IMR-90 (cell line): ENCODE measurements at regions not wholly inside any gene's neighbourhood (a gene's known extent, or its start where the extent isn't known, plus 50 kb on each side); places are given as distances from the start of the nearest gene placed in this dataset.

Experiments used
- ATAC-seq: fragments of 200-7000 bp; cut with Tn5 transposase; 2 replicates; pipeline ENCODE4 v1.9.1; 2020; ENCODE audit warnings: low read depth, mild to moderate bottlenecking, moderate library complexity
- BruUV-seq: library from RNA; stranded (reverse); fragments of 400-500 nt; replicated peaks from 2 replicates; lab custom pipeline; 2021; lab: Mats Ljungman, UMichigan
- CTCF ChIA-PET: fragments of 300-600 bp; formaldehyde crosslinking; extraction: SDS; loops from one replicate; lab custom pipeline; 2021; ENCODE audit warnings: antibody characterized with exemption; lab: Yijun Ruan, JAX
- POLR2A ChIA-PET: fragments of 300-600 bp; sonication (Branson Sonifier 250); formaldehyde crosslinking; loops from one replicate; lab custom pipeline; 2022; ENCODE audit warnings: antibody characterized with exemption; ENCODE audit not compliant: unreplicated experiment; lab: Charles Lee
- DNase-seq: peaks from one replicate; pipeline ENCODE4 v3.0.0; 2013
- H2AFZ ChIP-seq: replicated peaks from 2 replicates; pipeline ENCODE3; 2013; ENCODE audit warnings: low read length, mild to moderate bottlenecking; ENCODE audit not compliant: poor library complexity
- H2AK5ac ChIP-seq: 2 replicates; pipeline ENCODE4 v1.6.1; 2013; ENCODE audit warnings: low read depth, low read length, inconsistent platforms
- H2AK9ac ChIP-seq: replicated peaks from 2 replicates; pipeline ENCODE3; 2013; ENCODE audit warnings: mild to moderate bottlenecking, low read depth, low read length, moderate library complexity; ENCODE audit not compliant: poor library complexity
- H2BK120ac ChIP-seq: 2 replicates; pipeline ENCODE4 v1.6.1; 2013; ENCODE audit warnings: low read depth, low read length, inconsistent platforms
- H2BK15ac ChIP-seq: 3 replicates; pipeline ENCODE4 v1.6.1; 2013; ENCODE audit warnings: low read depth, low read length, inconsistent platforms
- H2BK20ac ChIP-seq: 2 replicates; pipeline ENCODE4 v1.6.1; 2013; ENCODE audit warnings: low read depth, mild to moderate bottlenecking, inconsistent platforms, low read length, moderate library complexity
- H2BK5ac ChIP-seq: 2 replicates; pipeline ENCODE4 v1.6.1; 2013; ENCODE audit warnings: mild to moderate bottlenecking, low read depth, low read length, inconsistent platforms; ENCODE audit not compliant: poor library complexity, severe bottlenecking
- H3K14ac ChIP-seq: replicated peaks from 2 replicates; pipeline ENCODE4 v1.6.1; 2013; ENCODE audit warnings: low read depth, low read length, inconsistent platforms
- H3K18ac ChIP-seq: 2 replicates; pipeline ENCODE4 v1.6.1; 2013; ENCODE audit warnings: low read depth, low read length, control low read depth
- H3K23ac ChIP-seq: 2 replicates; pipeline ENCODE4 v1.6.1; 2013; ENCODE audit warnings: low read depth, low read length, inconsistent platforms
- H3K27ac ChIP-seq: 2 replicates; pipeline ENCODE4 v1.5.1; 2013; ENCODE audit warnings: mild to moderate bottlenecking, control low read depth, low read length; ENCODE audit not compliant: insufficient read depth
- H3K27me3 ChIP-seq: 2 replicates; pipeline ENCODE4 v1.6.1; 2013; ENCODE audit warnings: low read length; ENCODE audit not compliant: control insufficient read depth, insufficient read depth
- H3K36me3 ChIP-seq: 2 replicates; pipeline ENCODE4 v1.6.1; 2013; ENCODE audit warnings: low read length, mixed read lengths; ENCODE audit not compliant: control insufficient read depth, insufficient read depth
- H3K4ac ChIP-seq: 2 replicates; pipeline ENCODE4 v1.6.1; 2013; ENCODE audit warnings: low read depth, low read length, inconsistent platforms
- H3K4me1 ChIP-seq: 2 replicates; pipeline ENCODE4 v1.6.1; 2013; ENCODE audit warnings: low read length, mixed read lengths; ENCODE audit not compliant: control insufficient read depth, insufficient read depth
- H3K4me2 ChIP-seq: 2 replicates; pipeline ENCODE4 v1.6.1; 2013; ENCODE audit warnings: low read depth, mild to moderate bottlenecking, control low read depth, low read length, moderate library complexity
- H3K4me3 ChIP-seq: 2 replicates; pipeline ENCODE4 v1.5.1; 2013; ENCODE audit warnings: low read depth, mild to moderate bottlenecking, control low read depth, low read length, moderate library complexity; ENCODE audit not compliant: insufficient read depth
- H3K56ac ChIP-seq: 2 replicates; pipeline ENCODE4 v1.6.1; 2013; ENCODE audit warnings: low read length, inconsistent platforms; ENCODE audit not compliant: insufficient read depth; ENCODE audit errors: extremely low read depth
- H3K79me1 ChIP-seq, 2 experiments: 2 replicates each; pipeline ENCODE4 v1.6.1; 2013; ENCODE audit warnings: low read length in 2 of 2, inconsistent platforms in 1 of 2, low read depth in 1 of 2
- H3K9ac ChIP-seq: 2 replicates; pipeline ENCODE4 v1.6.1; 2013; ENCODE audit warnings: low read depth, low read length, control low read depth
- H3K9me1 ChIP-seq: 2 replicates; pipeline ENCODE4 v1.6.1; 2013; ENCODE audit warnings: low read length, inconsistent platforms; ENCODE audit not compliant: insufficient read depth
- H3K9me3 ChIP-seq: 2 replicates; pipeline ENCODE4 v1.6.1; 2013; ENCODE audit warnings: low read length; ENCODE audit not compliant: control insufficient read depth, insufficient read depth
- H4K20me1 ChIP-seq: 2 replicates; pipeline ENCODE4 v1.6.1; 2013; ENCODE audit warnings: low read length, inconsistent platforms; ENCODE audit not compliant: insufficient read depth
- H4K5ac ChIP-seq: 2 replicates; pipeline ENCODE4 v1.6.1; 2013; ENCODE audit warnings: mild to moderate bottlenecking, low read depth, low read length, control low read depth
- H4K8ac ChIP-seq, 2 experiments: 2 replicates each; pipeline ENCODE4 v1.6.1; 2013; ENCODE audit warnings: low read depth in 2 of 2, low read length in 2 of 2, control low read depth in 1 of 2, inconsistent platforms in 1 of 2
- H4K91ac ChIP-seq: 2 replicates; pipeline ENCODE4 v1.6.1; 2013; ENCODE audit warnings: low read depth, low read length, inconsistent platforms; ENCODE audit not compliant: insufficient read depth
- CTCF ChIP-seq: conservative IDR thresholded peaks from 2 replicates; pipeline ENCODE4 v1.5.1; 2012; ENCODE audit warnings: mild to moderate bottlenecking, low read depth, low read length, improper control_type of control experiment
- NFE2L2 ChIP-seq: fragments of 150-350 bp; IDR thresholded peaks from 2 replicates; pipeline ENCODE4 v1.6.1; 2016; ENCODE audit warnings: low read depth, mild to moderate bottlenecking, low read length
- RFX5 ChIP-seq: IDR thresholded peaks from 2 replicates; pipeline ENCODE4 v1.8.0; 2012; ENCODE audit warnings: low read depth, mild to moderate bottlenecking, low read length, moderate library complexity
- WGBS, 2 experiments: methylation state at CpG; one replicate each; pipeline versions ENCODE4 v1.1.5 to v1.1.7; 2013; ENCODE audit warnings: missing lambda C conversion rate in 2 of 2; ENCODE audit not compliant: insufficient read length in 1 of 2; ENCODE audit errors: extremely low coverage in 2 of 2; 5-methylcytosine and 5-hydroxymethylcytosine counted together
- dilution Hi-C: fragments of 300-500 bp; cut with HindIII; formaldehyde crosslinking; loops from one replicate; pipeline ENCODE4 v1.14.3; 2018; ENCODE audit warnings: low sequenced_read_pairs; ENCODE audit not compliant: unreplicated experiment
- in situ Hi-C: fragments of 300-500 bp; cut with MboI; formaldehyde crosslinking; loops from 3 replicates; pipeline ENCODE4 v1.14.3; 2019; ENCODE audit warnings: low sequenced_read_pairs, inconsistent platforms, mixed read lengths
- intact Hi-C: fragments of 100-400 bp; cut with micrococcal nuclease; formaldehyde crosslinking; loops from 2 replicates; pipeline ENCODE4 v1.10.0; 2022

GRCh38 chr19:28985201-28985600, 227.8 kb downstream of the UQCRFS1 start:
- Histone ChIP-seq H3K9ac (no peak overlapping the region), H3K27me3 (peaks cover 2% of the 10 kb centered on the region), H3K4me1 (no peaks in the 10 kb centered on the region), H3K56ac (no peak overlapping the region), H4K5ac (no peak overlapping the region), H3K18ac (no peak overlapping the region), H4K20me1 (no peaks in the 10 kb centered on the region), H3K4me3 (no peak overlapping the region), H3K14ac (no peak overlapping the region), H2BK120ac (no peak overlapping the region), H2AFZ (no peak overlapping the region), H2AK5ac (no peak overlapping the region), H3K4ac (no peak overlapping the region), H2BK20ac (no peak overlapping the region), H4K91ac (no peak overlapping the region), H3K9me1 (no peaks in the 10 kb centered on the region), H3K9me3 (peaks cover 3% of the 10 kb centered on the region; the same call in 1 of the 2 replicates), H2BK15ac (no peak overlapping the region), H2AK9ac (no peak overlapping the region), H3K36me3 (no peaks in the 10 kb centered on the region), H3K23ac (no peak overlapping the region), H3K4me2 (no peak overlapping the region), H4K8ac (no peak overlapping the region), H2BK5ac (no peak overlapping the region), H3K79me1 (no peaks in the 10 kb centered on the region), H3K27ac (no peak overlapping the region)
- ATAC-seq (no peak), DNase-seq (no peak)
- ChIA-PET POLR2A (no interaction called here), CTCF (no interaction called here)
- intact Hi-C loops: no loop called here
- no peak for TF ChIP-seq NFE2L2
- no peak for TF ChIP-seq RFX5
- TF ChIP-seq CTCF: no peak
- in situ Hi-C loops: loop anchor here (25.0 kb wide), 1 partner anchor 248 kb away; no protein-coding TSS in a partner anchor
- dilution Hi-C loops: no loop called here
- WGBS, 2 experiments: 53% methylated on average over 3 of the region's 8 CpGs; no CpG with 5 or more reads in 1 of the 2 experiments
- BruUV-seq: no TSS peak
